ENCODE measurements at regions not wholly inside any gene's neighbourhood (a gene's known extent, or its start where the extent isn't known, plus 50 kb on each side); places are given as distances from the start of the nearest gene placed in this dataset.

DNA sequence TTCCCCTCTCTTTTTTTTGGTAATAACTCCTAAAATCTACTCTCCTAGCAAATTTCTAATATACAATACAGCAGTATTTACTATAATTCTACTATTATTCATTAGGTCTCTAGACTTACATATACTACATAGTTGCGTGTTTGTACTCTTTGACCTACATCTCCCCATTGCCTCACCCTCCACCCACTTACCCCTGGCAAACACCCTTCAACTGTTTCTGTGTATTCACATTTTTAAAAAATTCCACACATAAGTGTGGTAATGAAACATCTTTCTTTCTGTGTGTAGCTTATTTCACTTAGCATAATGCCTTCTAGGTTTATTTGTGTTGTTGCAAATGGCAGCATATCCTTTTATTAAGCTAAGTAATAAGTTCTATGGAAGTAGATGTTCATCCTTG is 336.0 kb downstream of the CCDC85A start:
- ChIA-PET CTCF (interaction anchor here (0.8 kb wide), 1 partner anchor 13 kb away, joined by 3 read pairs; no protein-coding TSS in a partner anchor), POLR2A (no interaction called here)
- H3K27ac ChIP-seq (ENCODE audit: insufficient read depth, low read depth, low read length) = no peak overlapping the region
- H2AFZ ChIP-seq (ENCODE audit: low read depth, low read length) = no peak overlapping the region
- no peaks in the 10 kb centered on the region for H3K79me2 ChIP-seq (ENCODE audit: control insufficient read depth, insufficient read depth, low read length)
- no TSS peak for BruUV-seq (replicated peaks)
- dilution Hi-C loops (cut with MboI; ENCODE audit: extremely low pct_ligation_motif_present, low sequenced_read_pairs) = no loop called here
- H3K36me3 ChIP-seq (ENCODE audit: control insufficient read depth in 2 of 2, extremely low read depth in 1 of 2, insufficient read depth in 2 of 2, low read length in 2 of 2) = no peaks in the 10 kb centered on the region
- no peak for FAIRE-seq
- peaks cover 0 to 2% of the 10 kb centered on the region in 2 experiments for H3K27me3 ChIP-seq (ENCODE audit: control insufficient read depth in 2 of 2, insufficient read depth in 2 of 2, low read length in 2 of 2)
- no peaks in the 10 kb centered on the region for H3K9me1 ChIP-seq (replicated peaks; ENCODE audit: control insufficient read depth, extremely low read depth, insufficient read depth, low read length)
- TF ChIP-seq, protein P1, sequence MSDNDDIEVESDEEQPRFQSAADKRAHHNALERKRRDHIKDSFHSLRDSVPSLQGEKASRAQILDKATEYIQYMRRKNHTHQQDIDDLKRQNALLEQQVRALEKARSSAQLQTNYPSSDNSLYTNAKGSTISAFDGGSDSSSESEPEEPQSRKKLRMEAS (IDR thresholded peaks at IDR 0.05; ENCODE audit: insufficient read depth, insufficient read length) = no peak
- TF ChIP-seq POLR2AphosphoS5 (IDR thresholded peaks at IDR 0.05; ENCODE audit: insufficient read depth, low read depth, low read length) (no peak), JUN (IDR thresholded peaks at IDR 0.05; ENCODE audit: borderline replicate concordance, insufficient read depth, insufficient read length, low read depth) (no peak), GATA2 (IDR thresholded peaks at IDR 0.05; ENCODE audit: insufficient read depth, insufficient read length, low read depth, low read length) (no peak), EZH2 (IDR thresholded peaks at IDR 0.05; ENCODE audit: borderline replicate concordance, low read depth, low read length, severe bottlenecking) (no peak), POLR2A (IDR thresholded peaks at IDR 0.05; ENCODE audit: low read depth, low read length) (no peak), MYC (IDR thresholded peaks at IDR 0.05; ENCODE audit: low read depth, low read length) (no peak), FOS (IDR thresholded peaks at IDR 0.05; ENCODE audit: borderline replicate concordance, insufficient read depth, low read length) (no peak)
- TF ChIP-seq, protein P2, sequence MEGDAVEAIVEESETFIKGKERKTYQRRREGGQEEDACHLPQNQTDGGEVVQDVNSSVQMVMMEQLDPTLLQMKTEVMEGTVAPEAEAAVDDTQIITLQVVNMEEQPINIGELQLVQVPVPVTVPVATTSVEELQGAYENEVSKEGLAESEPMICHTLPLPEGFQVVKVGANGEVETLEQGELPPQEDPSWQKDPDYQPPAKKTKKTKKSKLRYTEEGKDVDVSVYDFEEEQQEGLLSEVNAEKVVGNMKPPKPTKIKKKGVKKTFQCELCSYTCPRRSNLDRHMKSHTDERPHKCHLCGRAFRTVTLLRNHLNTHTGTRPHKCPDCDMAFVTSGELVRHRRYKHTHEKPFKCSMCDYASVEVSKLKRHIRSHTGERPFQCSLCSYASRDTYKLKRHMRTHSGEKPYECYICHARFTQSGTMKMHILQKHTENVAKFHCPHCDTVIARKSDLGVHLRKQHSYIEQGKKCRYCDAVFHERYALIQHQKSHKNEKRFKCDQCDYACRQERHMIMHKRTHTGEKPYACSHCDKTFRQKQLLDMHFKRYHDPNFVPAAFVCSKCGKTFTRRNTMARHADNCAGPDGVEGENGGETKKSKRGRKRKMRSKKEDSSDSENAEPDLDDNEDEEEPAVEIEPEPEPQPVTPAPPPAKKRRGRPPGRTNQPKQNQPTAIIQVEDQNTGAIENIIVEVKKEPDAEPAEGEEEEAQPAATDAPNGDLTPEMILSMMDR (IDR thresholded peaks at IDR 0.05; ENCODE audit: extremely low read depth in 1 of 2, insufficient read depth in 1 of 2, low read depth in 1 of 2, low read length in 2 of 2) = no peak
- no peaks in the 10 kb centered on the region for H3K4me1 ChIP-seq (ENCODE audit: control insufficient read depth, extremely low read depth, insufficient read depth, low read length)
- H3K9ac ChIP-seq (replicated peaks; ENCODE audit: extremely low read depth, insufficient read depth, low read length) = no peak overlapping the region
- H4K20me1 ChIP-seq (replicated peaks; ENCODE audit: control insufficient read depth, extremely low read depth, insufficient read depth, low read length) = no peaks in the 10 kb centered on the region
- no peak for DNase-seq (ENCODE audit: low read depth, low spot score)
- no peaks in the 10 kb centered on the region for H3K9me3 ChIP-seq (replicated peaks; ENCODE audit: control insufficient read depth, insufficient read depth, low read length)
- H3K4me3 ChIP-seq (replicated peaks in 1 of 3; ENCODE audit: insufficient read depth in 1 of 3, low read depth in 1 of 3, low read length in 3 of 3) = no peak overlapping the region
- intact Hi-C loops (cut with micrococcal nuclease) = loop anchor here (10.0 kb wide), 1 partner anchor 335 kb away; the partner anchor contains the start of gene CCDC85A
- H3K4me2 ChIP-seq (ENCODE audit: insufficient read depth, low read length) = no peak overlapping the region

Measured in endothelial cell of umbilical vein (primary cell).